Mesenteric fat pad (tissue), 1 donor: ENCODE measurements at regions not wholly inside any gene's neighbourhood (a gene's known extent, or its start where the extent isn't known, plus 50 kb on each side); places are given as distances from the start of the nearest gene placed in this dataset.
"Not testable (repeated sequence)": the region's sequence is repeated elsewhere in the genome, so short reads cannot be mapped to it uniquely, and the experiment has no call there.

Experiments used
- DNase-seq: peaks from one replicate; pipeline ENCODE4 v3.0.0-alpha.2; 2020; ENCODE audit warnings: low spot score
- donor health status: DM: yes; HTN: yes; CAD: no.

DNA sequence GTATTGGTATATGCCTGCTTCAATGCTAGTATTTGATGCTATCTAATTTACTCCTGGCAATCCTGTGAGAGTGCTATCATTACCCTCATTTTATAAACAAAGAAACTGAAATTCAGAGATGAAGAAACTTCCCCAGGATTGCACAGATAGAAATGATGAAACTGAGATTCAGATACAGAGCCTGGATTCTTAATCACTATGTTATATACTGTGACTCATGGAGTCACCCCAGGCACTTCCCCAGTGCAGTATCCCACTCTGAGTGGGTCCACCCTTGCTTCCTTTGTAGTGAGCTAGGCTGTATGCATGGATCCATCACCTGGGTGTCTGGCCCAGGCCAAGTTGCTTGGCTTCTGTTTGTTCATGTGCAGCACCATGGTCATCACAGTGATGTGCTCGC, 133.9 kb downstream of the TRIM43 start:
- not testable (repeated sequence) for DNase-seq

DNA sequence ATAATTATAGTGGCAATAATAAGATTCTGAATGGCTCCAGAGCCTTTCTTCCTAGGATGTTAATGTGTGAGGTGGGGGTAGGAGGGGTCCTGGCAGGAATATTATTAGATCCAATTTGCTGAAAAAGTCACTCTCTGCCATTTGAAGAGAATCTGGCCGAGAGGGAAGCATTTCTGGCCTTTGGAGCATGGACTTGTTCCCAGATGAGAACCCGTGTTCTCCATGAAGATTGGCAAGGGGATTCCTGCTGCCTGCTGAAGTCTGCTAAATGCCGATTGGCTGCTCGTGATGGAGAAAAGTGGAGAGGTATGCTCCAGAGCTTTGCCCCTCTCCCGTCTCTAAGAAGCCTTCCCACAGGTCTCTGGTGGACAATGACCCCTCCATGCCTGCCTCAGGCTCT, 135.6 kb downstream of the TRIM43 start:
- DNase-seq = not testable (repeated sequence)

DNA sequence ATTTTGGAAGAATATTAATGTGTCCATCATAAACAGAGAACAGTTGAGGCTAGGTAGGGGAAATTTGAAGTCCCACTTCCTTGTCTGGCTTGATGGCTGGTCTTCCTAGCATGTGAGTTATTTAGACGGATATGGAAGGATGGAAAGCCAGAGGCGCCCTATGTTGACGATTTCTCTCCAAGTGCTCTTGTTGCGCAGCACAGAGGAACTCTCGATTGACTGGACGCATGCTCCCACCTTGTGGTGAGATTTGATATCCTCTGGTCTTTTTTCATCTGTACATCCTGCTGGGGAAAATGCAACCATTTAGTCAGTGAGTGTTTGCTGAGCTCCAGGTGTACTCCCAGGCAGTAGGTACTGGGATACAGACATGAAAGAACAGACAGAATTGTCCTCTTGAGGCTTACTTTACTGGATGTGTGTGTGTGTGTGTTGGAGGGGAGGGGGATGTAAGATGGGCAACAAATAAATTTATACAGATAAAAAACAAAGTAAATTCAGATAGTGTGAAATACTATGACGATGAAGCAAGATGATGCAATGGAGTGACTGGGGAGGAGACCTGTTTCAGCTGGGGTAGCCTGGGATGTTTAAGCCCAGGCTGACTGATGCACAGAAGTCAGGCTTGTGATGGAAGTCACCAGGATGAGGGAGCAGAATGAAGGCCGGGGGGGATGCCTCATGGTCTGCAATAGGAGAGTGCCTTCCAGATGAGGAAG, 137.2 kb downstream of the TRIM43 start:
- DNase-seq = no peak

DNA sequence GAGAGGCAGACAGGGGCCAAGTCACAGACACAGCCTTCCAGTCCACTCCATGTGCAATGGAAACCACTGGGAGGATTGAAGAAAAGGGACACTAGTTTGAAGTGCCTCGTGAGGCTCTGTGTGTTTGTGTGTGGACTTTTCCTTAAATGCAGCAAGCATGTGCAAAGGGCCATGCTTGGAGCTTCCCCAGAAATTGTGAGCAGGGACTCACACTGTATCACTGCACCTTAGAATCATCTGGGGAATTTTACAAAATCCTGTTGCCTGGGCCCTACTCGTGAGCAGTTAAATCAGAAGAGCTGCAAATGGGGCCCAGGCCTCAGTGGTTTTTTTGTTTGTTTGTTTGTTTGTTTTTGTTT, 137.8 kb downstream of the TRIM43 start:
- no peak for DNase-seq

GRCh38 chr2:95730813-95731212, 139.0 kb downstream of the TRIM43 start:
- DNase-seq = no peak

- no peak for DNase-seq
These were observed 143.4 kb downstream of the TRIM43 start for GRCh38 chr2:95734976-95735890.

DNA sequence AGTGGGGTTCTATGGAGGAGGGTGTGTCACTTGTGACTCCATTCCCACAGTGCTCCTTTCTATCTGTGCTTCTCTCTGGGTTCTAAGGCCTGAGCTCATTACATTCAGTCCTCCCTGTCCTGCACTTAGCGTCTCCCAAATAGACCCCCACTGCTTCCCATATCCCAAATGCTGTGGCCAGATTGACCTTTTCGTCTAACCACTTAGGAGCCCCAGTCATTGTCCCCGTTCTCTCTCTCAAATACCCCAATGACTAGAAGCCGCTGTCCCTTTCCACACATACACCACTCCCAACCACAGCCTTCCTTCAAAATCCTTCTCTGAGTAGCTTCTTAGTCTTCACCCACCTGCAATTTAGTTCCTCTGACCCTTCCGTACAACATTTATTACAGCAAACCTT, 146.5 kb downstream of the TRIM43 start:
- DNase-seq = no peak

GRCh38 chr2:95752126-95752525, 160.3 kb downstream of the TRIM43 start:
- not testable (repeated sequence) for DNase-seq

GRCh38 chr2:95753812-95754211, 162.0 kb downstream of the TRIM43 start:
- not testable (repeated sequence) for DNase-seq

GRCh38 chr2:95754213-95754612, 162.4 kb downstream of the TRIM43 start:
- not testable (repeated sequence) for DNase-seq

- peak; percentile 78 for DNase-seq
These were observed 163.2 kb downstream of the TRIM43 start for GRCh38 chr2:95754819-95755563.

DNA sequence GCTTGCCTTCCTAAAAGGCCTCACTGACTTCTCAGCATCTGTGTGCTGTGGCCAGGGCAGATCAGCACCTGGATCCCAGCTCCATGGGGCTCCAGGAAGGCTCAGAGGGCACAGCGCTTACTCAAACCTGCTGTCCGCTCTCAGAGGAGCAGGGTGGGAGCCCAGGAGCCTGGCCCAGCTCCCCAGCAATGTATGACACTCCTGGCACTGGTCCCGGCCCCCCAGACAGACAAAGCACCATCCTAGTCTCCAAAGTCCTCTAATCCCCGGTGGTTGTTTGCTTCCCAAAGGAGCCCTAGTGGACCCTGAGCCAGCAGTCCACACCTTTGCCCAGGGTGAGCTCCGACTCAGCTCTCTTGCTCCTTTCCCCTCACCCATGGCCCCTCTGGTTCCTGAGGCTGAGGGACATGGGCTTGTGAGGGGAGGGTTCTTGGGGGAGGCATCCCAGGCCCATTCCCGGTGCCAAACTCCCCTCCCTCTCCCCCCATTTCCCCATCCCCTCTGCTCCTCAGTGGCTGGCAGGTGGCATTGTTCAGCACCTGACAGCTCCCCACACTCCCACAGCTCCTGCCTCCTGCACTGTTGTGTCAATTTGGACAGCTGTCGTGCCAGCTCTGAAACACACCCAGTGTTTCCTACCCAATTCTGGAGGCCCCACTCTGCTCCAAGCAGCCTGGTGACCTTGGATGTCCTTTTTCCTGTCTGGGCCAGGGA, 164.3 kb downstream of the TRIM43 start:
- DNase-seq = not testable (repeated sequence)

DNA sequence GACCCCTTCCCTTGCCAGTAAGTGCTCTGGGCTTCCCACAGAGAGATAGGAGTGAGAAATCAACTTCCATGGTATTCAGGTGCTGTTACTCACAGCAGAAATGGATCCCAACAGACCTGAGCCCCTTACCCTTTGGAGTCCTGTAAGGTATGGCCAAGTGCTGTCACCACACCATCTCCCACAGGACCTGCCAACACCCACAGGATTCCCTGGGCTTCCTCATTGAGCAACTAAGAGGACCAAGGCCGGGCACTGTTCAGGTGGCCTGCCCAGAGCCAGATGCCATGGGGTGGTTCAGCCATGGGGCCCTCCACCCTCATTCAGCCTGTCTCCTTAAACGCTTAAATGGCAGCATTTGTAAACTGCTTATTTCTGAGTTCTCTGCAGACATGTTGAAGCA, 166.2 kb downstream of the TRIM43 start:
- DNase-seq = no peak

DNA sequence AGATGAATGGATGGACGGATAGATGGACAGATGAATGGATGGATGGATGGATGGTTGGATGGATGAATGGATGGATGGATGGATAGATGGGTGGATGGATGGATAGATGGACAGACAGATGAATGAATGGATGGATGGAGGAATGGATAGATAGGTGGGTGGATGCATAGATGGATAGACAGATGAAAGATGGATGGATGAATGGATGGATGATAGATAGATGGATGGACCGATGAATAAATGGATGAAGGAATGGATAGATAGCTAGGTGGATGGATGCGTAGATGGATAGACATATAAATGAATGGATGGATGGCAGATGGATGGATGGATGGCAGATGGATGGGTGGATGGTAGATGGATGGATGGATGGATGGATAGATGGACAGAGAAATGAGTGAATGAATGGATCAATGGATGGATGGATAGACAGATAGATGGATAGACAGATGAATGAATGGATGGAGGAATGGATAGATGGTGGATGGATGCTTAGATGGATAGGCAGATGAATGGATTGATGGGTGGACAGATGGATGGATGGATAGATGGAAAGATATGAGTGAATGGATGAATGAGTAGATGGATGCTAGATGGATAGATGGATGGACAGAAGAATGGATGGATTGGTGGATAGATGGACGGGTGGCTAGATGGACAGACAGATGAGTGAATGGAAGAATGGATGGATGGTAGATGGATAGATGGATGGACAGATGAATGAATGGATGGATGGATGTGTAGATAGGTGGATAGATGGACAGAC, 167.9 kb downstream of the TRIM43 start:
- no peak for DNase-seq

DNA sequence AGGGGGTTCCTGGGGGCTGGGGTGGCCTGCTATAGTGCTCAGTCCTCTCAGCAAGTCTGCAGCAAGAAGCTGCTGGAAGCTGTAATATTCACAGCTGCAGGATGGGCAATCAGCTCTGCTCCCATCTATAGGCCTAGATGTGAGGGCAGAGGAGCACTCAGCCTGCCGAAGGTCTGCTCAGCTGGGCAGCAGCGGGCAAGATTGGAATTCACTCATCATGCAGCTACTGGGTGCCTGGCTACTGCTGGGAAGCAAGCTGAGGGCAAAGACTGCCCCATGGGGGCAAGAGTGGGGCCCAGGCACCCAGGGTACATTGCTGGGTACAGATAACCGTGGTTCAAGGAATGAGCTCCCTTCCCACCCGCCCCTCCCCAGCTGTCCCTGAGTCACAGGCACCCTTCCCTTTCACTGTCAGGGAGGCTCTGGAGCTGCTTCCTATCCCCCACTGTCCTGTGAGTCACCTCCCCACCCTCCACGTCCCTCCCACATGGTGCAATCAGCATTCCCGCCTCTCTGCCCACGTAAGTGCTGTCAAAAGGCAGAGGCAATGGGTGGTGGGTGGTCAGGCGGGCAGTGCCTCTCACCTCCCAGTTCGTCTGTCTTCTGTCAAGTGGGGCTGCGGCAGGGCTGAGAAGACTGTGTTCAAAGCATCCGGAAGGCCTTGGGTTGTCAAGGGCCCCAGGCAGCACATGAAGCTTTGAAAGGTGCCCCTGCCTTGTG, 169.2 kb downstream of the TRIM43 start:
- no peak for DNase-seq

- DNase-seq = no peak
These were observed 169.8 kb downstream of the TRIM43 start for GRCh38 chr2:95761556-95761955.

GRCh38 chr2:95762023-95763021, 170.5 kb downstream of the TRIM43 start:
- DNase-seq = not testable (repeated sequence)

DNA sequence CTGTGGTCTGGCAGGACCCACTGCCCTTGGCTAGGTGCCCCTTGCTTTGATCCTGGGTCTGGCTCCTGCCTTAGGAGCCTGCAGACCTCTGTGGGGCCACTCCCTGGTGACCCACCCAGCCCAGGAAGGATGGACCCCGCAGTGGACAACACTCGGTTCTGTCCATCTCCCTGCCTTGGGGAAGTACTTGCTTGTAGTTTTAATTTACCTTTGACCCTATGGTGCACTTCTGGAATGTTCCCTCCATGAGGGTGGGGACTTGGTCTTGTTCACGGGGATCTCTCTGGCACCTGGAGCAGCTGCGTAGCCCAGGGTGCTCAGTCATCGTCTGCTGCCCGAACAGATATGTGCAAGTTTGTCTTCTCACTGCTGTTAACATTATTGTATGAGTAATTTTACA, 171.3 kb downstream of the TRIM43 start:
- DNase-seq = not testable (repeated sequence)
